ENCODE measurements at regions not wholly inside any gene's neighbourhood (a gene's known extent, or its start where the extent isn't known, plus 50 kb on each side); places are given as distances from the start of the nearest gene placed in this dataset.

GRCh38 chr15:91699741-91700140 is 153.8 kb upstream of the SLCO3A1 start:
- TF ChIP-seq, protein P1, sequence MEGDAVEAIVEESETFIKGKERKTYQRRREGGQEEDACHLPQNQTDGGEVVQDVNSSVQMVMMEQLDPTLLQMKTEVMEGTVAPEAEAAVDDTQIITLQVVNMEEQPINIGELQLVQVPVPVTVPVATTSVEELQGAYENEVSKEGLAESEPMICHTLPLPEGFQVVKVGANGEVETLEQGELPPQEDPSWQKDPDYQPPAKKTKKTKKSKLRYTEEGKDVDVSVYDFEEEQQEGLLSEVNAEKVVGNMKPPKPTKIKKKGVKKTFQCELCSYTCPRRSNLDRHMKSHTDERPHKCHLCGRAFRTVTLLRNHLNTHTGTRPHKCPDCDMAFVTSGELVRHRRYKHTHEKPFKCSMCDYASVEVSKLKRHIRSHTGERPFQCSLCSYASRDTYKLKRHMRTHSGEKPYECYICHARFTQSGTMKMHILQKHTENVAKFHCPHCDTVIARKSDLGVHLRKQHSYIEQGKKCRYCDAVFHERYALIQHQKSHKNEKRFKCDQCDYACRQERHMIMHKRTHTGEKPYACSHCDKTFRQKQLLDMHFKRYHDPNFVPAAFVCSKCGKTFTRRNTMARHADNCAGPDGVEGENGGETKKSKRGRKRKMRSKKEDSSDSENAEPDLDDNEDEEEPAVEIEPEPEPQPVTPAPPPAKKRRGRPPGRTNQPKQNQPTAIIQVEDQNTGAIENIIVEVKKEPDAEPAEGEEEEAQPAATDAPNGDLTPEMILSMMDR (IDR thresholded peaks at IDR 0.05 in 2 of 3, conservative IDR thresholded peaks at IDR 0.05 in 1 of 3; ENCODE audit: borderline replicate concordance in 1 of 3, insufficient read depth in 1 of 3, low read depth in 2 of 3, low read length in 2 of 3), result no peak
- TF ChIP-seq SIN3A (IDR thresholded peaks at IDR 0.05; ENCODE audit: low read depth), result no peak
- no peak for TF ChIP-seq POLR2AphosphoS5 (IDR thresholded peaks at IDR 0.05; ENCODE audit: low read depth, low read length)
- TF ChIP-seq, protein P2, sequence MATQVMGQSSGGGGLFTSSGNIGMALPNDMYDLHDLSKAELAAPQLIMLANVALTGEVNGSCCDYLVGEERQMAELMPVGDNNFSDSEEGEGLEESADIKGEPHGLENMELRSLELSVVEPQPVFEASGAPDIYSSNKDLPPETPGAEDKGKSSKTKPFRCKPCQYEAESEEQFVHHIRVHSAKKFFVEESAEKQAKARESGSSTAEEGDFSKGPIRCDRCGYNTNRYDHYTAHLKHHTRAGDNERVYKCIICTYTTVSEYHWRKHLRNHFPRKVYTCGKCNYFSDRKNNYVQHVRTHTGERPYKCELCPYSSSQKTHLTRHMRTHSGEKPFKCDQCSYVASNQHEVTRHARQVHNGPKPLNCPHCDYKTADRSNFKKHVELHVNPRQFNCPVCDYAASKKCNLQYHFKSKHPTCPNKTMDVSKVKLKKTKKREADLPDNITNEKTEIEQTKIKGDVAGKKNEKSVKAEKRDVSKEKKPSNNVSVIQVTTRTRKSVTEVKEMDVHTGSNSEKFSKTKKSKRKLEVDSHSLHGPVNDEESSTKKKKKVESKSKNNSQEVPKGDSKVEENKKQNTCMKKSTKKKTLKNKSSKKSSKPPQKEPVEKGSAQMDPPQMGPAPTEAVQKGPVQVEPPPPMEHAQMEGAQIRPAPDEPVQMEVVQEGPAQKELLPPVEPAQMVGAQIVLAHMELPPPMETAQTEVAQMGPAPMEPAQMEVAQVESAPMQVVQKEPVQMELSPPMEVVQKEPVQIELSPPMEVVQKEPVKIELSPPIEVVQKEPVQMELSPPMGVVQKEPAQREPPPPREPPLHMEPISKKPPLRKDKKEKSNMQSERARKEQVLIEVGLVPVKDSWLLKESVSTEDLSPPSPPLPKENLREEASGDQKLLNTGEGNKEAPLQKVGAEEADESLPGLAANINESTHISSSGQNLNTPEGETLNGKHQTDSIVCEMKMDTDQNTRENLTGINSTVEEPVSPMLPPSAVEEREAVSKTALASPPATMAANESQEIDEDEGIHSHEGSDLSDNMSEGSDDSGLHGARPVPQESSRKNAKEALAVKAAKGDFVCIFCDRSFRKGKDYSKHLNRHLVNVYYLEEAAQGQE (IDR thresholded peaks at IDR 0.05; ENCODE audit: low read depth), result no peak
- TF ChIP-seq RAD21 (IDR thresholded peaks at IDR 0.05; ENCODE audit: low read depth), result no peak
- TF ChIP-seq SRF (IDR thresholded peaks at IDR 0.05; ENCODE audit: low read depth), result no peak
- no peak for TF ChIP-seq POLR2A (IDR thresholded peaks at IDR 0.05; ENCODE audit: borderline replicate concordance, extremely low read depth, insufficient read depth, insufficient read length)
- TF ChIP-seq CBX3 (IDR thresholded peaks at IDR 0.05; ENCODE audit: low read depth), result no peak

All from HCT116 (cell line).